M059J (cell line): ENCODE measurements at regions not wholly inside any gene's neighbourhood (a gene's known extent, or its start where the extent isn't known, plus 50 kb on each side); places are given as distances from the start of the nearest gene placed in this dataset.
"Not testable (repeated sequence)": the region's sequence is repeated elsewhere in the genome, so short reads cannot be mapped to it uniquely, and the experiment has no call there.

Experiments
- DNase-seq: peaks from one replicate; pipeline ENCODE4 v3.0.0-alpha.2; 2012; ENCODE audit warnings: low read depth

- DNase-seq, result no peak
Observed at GRCh38 chr22:19599626-19600243, 75.5 kb upstream of the CLDN5 start.

- not testable (repeated sequence) for DNase-seq
Observed at GRCh38 chr22:19603346-19603745, 79.1 kb upstream of the CLDN5 start.

- DNase-seq, result no peak
Observed at GRCh38 chr22:19603767-19604166, 79.6 kb upstream of the CLDN5 start.

- DNase-seq, result peak; percentile 8
Observed at GRCh38 chr22:19604711-19605268, 80.6 kb upstream of the CLDN5 start.

- peak; percentile 44 for DNase-seq
Observed at GRCh38 chr22:19605508-19606331, 81.5 kb upstream of the CLDN5 start.

- no peak for DNase-seq
Observed at GRCh38 chr22:19606332-19607191, 82.4 kb upstream of the CLDN5 start.

GRCh38 chr22:19607192-19608002, 83.2 kb upstream of the CLDN5 start:
- no peak for DNase-seq

GRCh38 chr22:19608003-19608690, 83.9 kb upstream of the CLDN5 start:
- DNase-seq, result no peak

- not testable (repeated sequence) for DNase-seq
Observed at GRCh38 chr22:19609753-19610152, 85.5 kb upstream of the CLDN5 start.

- DNase-seq, result no peak
Observed at GRCh38 chr22:19610518-19611253, 86.5 kb upstream of the CLDN5 start.

- DNase-seq, result no peak
Observed at GRCh38 chr22:19611590-19611989, 87.4 kb upstream of the CLDN5 start.

GRCh38 chr22:19612866-19613572, 88.8 kb upstream of the CLDN5 start:
- DNase-seq, result no peak

GRCh38 chr22:19614536-19614863, 90.3 kb upstream of the CLDN5 start:
- DNase-seq, result no peak

GRCh38 chr22:19615001-19615461, 90.8 kb upstream of the CLDN5 start:
- no peak for DNase-seq

- no peak for DNase-seq
Observed at GRCh38 chr22:19615867-19616581, 91.8 kb upstream of the CLDN5 start.

GRCh38 chr22:19619144-19620009, 94.9 kb upstream of the SEPTIN5 start:
- no peak for DNase-seq

GRCh38 chr22:19620742-19621371, 93.4 kb upstream of the SEPTIN5 start:
- DNase-seq, result no peak
